ENCODE measurements at regions not wholly inside any gene's neighbourhood (a gene's known extent, or its start where the extent isn't known, plus 50 kb on each side); places are given as distances from the start of the nearest gene placed in this dataset.

DNA sequence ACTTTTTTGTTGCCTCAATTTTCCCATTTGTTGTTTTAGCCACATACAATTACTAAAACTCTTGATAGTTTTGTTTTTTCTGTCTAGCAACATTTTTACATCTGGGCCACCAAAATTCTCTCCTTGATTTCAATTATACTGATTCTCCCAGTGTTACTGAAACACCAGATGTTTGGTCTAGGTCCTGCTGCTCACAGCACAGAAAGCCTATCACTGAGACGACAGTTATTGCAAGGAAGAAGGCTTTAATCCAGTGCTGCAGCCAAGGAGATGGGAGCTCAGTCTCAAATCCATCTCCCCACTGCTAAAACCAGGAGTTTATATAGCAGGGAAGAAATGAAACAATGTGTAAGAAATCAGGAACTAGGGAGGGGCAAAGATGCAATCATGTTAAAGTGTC lies 837.7 kb upstream of the CNTN5 start:
- Histone ChIP-seq H3K9ac (replicated peaks; ENCODE audit: extremely low read depth, insufficient read depth, low read length) (no peak overlapping the region), H3K27ac (ENCODE audit: insufficient read depth, low read depth, low read length) (no peak overlapping the region), H3K36me3 (ENCODE audit: control insufficient read depth in 2 of 2, extremely low read depth in 1 of 2, insufficient read depth in 2 of 2, low read length in 2 of 2) (no peaks in the 10 kb centered on the region), H3K4me3 (replicated peaks in 1 of 3; ENCODE audit: insufficient read depth in 1 of 3, low read depth in 1 of 3, low read length in 3 of 3) (no peak overlapping the region), H3K9me1 (replicated peaks; ENCODE audit: control insufficient read depth, extremely low read depth, insufficient read depth, low read length) (no peaks in the 10 kb centered on the region), H2AFZ (ENCODE audit: low read depth, low read length) (no peak overlapping the region), H3K4me2 (ENCODE audit: insufficient read depth, low read length) (no peak overlapping the region), H3K9me3 (replicated peaks; ENCODE audit: control insufficient read depth, insufficient read depth, low read length) (no peaks in the 10 kb centered on the region), H4K20me1 (replicated peaks; ENCODE audit: control insufficient read depth, extremely low read depth, insufficient read depth, low read length) (no peaks in the 10 kb centered on the region), H3K79me2 (ENCODE audit: control insufficient read depth, insufficient read depth, low read length) (no peaks in the 10 kb centered on the region), H3K27me3 (ENCODE audit: control insufficient read depth in 2 of 2, insufficient read depth in 2 of 2, low read length in 2 of 2) (no peaks in the 10 kb centered on the region), H3K4me1 (ENCODE audit: control insufficient read depth, extremely low read depth, insufficient read depth, low read length) (no peaks in the 10 kb centered on the region)
- BruUV-seq (replicated peaks): no TSS peak
- TF ChIP-seq JUN (IDR thresholded peaks at IDR 0.05; ENCODE audit: borderline replicate concordance, insufficient read depth, insufficient read length, low read depth): no peak
- TF ChIP-seq MYC (IDR thresholded peaks at IDR 0.05; ENCODE audit: low read depth, low read length): no peak
- no peak for TF ChIP-seq POLR2A (IDR thresholded peaks at IDR 0.05; ENCODE audit: low read depth, low read length)
- TF ChIP-seq, protein P1, sequence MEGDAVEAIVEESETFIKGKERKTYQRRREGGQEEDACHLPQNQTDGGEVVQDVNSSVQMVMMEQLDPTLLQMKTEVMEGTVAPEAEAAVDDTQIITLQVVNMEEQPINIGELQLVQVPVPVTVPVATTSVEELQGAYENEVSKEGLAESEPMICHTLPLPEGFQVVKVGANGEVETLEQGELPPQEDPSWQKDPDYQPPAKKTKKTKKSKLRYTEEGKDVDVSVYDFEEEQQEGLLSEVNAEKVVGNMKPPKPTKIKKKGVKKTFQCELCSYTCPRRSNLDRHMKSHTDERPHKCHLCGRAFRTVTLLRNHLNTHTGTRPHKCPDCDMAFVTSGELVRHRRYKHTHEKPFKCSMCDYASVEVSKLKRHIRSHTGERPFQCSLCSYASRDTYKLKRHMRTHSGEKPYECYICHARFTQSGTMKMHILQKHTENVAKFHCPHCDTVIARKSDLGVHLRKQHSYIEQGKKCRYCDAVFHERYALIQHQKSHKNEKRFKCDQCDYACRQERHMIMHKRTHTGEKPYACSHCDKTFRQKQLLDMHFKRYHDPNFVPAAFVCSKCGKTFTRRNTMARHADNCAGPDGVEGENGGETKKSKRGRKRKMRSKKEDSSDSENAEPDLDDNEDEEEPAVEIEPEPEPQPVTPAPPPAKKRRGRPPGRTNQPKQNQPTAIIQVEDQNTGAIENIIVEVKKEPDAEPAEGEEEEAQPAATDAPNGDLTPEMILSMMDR (IDR thresholded peaks at IDR 0.05; ENCODE audit: extremely low read depth in 1 of 2, insufficient read depth in 1 of 2, low read depth in 1 of 2, low read length in 2 of 2): no peak
- TF ChIP-seq, protein P2, sequence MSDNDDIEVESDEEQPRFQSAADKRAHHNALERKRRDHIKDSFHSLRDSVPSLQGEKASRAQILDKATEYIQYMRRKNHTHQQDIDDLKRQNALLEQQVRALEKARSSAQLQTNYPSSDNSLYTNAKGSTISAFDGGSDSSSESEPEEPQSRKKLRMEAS (IDR thresholded peaks at IDR 0.05; ENCODE audit: insufficient read depth, insufficient read length): no peak
- TF ChIP-seq POLR2AphosphoS5 (IDR thresholded peaks at IDR 0.05; ENCODE audit: insufficient read depth, low read depth, low read length): no peak
- TF ChIP-seq FOS (IDR thresholded peaks at IDR 0.05; ENCODE audit: borderline replicate concordance, insufficient read depth, low read length): no peak
- TF ChIP-seq EZH2 (IDR thresholded peaks at IDR 0.05; ENCODE audit: borderline replicate concordance, low read depth, low read length, severe bottlenecking): no peak
- no peak for TF ChIP-seq GATA2 (IDR thresholded peaks at IDR 0.05; ENCODE audit: insufficient read depth, insufficient read length, low read depth, low read length)
- FAIRE-seq (no peak), DNase-seq (ENCODE audit: low read depth, low spot score) (no peak)
- ChIA-PET POLR2A (no interaction called here), CTCF (no interaction called here)
- dilution Hi-C loops (cut with MboI; ENCODE audit: extremely low pct_ligation_motif_present, low sequenced_read_pairs) (no loop called here), intact Hi-C loops (cut with micrococcal nuclease) (no loop called here)

All from endothelial cell of umbilical vein (primary cell).